GM19395 (cell line): ENCODE measurements at regions not wholly inside any gene's neighbourhood (a gene's known extent, or its start where the extent isn't known, plus 50 kb on each side); places are given as distances from the start of the nearest gene placed in this dataset.
"Not testable (repeated sequence)": the region's sequence is repeated elsewhere in the genome, so short reads cannot be mapped to it uniquely, and the experiment has no call there.

Source experiments
- ATAC-seq: cut with Tn5 transposase; IDR thresholded peaks from one replicate; pipeline ENCODE4 v1.9.1; 2021; ENCODE audit warnings: mild to moderate bottlenecking, moderate library complexity; ENCODE audit not compliant: unreplicated experiment

GRCh38 chr3:67145738-67146137 is 147.6 kb downstream of the KBTBD8 start:
- no peak for ATAC-seq

GRCh38 chr3:67154429-67154828 is 156.3 kb downstream of the KBTBD8 start:
- no peak for ATAC-seq

- no peak for ATAC-seq
Measured at GRCh38 chr3:67167481-67167880, 169.4 kb downstream of the KBTBD8 start.

GRCh38 chr3:67171841-67172240 is 173.7 kb downstream of the KBTBD8 start:
- ATAC-seq = no peak

GRCh38 chr3:67173130-67173529 is 175.0 kb downstream of the KBTBD8 start:
- not testable (repeated sequence) for ATAC-seq

- ATAC-seq = no peak
Measured at GRCh38 chr3:67176396-67176795, 178.3 kb downstream of the KBTBD8 start.

GRCh38 chr3:67192466-67192865 is 194.4 kb downstream of the KBTBD8 start:
- no peak for ATAC-seq

- ATAC-seq = no peak
Measured at GRCh38 chr3:67196677-67197076, 198.6 kb downstream of the KBTBD8 start.

GRCh38 chr3:67198374-67198773 is 200.3 kb downstream of the KBTBD8 start:
- no peak for ATAC-seq

- ATAC-seq = no peak
Measured at GRCh38 chr3:67200618-67201017, 202.5 kb downstream of the KBTBD8 start.

- no peak for ATAC-seq
Measured at GRCh38 chr3:67201026-67201425, 202.9 kb downstream of the KBTBD8 start.

GRCh38 chr3:67202053-67202452 is 203.9 kb downstream of the KBTBD8 start:
- no peak for ATAC-seq

GRCh38 chr3:67204951-67205350 is 206.8 kb downstream of the KBTBD8 start:
- ATAC-seq = no peak

GRCh38 chr3:67215690-67216089 is 217.6 kb downstream of the KBTBD8 start:
- no peak for ATAC-seq

GRCh38 chr3:67227030-67227429 is 228.9 kb downstream of the KBTBD8 start:
- ATAC-seq = no peak

GRCh38 chr3:67228136-67228535 is 230.0 kb downstream of the KBTBD8 start:
- ATAC-seq = no peak

- no peak for ATAC-seq
Measured at GRCh38 chr3:67232642-67233041, 234.5 kb downstream of the KBTBD8 start.

GRCh38 chr3:67239353-67239752 is 241.2 kb downstream of the KBTBD8 start:
- ATAC-seq = no peak

GRCh38 chr3:67241084-67241483 is 243.0 kb downstream of the KBTBD8 start:
- no peak for ATAC-seq

GRCh38 chr3:67244130-67244529 is 246.0 kb downstream of the KBTBD8 start:
- no peak for ATAC-seq

GRCh38 chr3:67245545-67245944 is 247.4 kb downstream of the KBTBD8 start:
- ATAC-seq = no peak

- ATAC-seq = no peak
Measured at GRCh38 chr3:67248726-67249125, 250.6 kb downstream of the KBTBD8 start.

GRCh38 chr3:67252906-67253305 is 254.8 kb downstream of the KBTBD8 start:
- not testable (repeated sequence) for ATAC-seq
